Fibroblast of lung (primary cell): ENCODE measurements at regions not wholly inside any gene's neighbourhood (a gene's known extent, or its start where the extent isn't known, plus 50 kb on each side); places are given as distances from the start of the nearest gene placed in this dataset.

Experiments used
- DNase-seq, 2 donors: peaks; one replicate each; pipeline versions ENCODE4 v3.0.0 to v3.0.0-alpha.2; 2010; ENCODE audit warnings: low read depth in 2 of 2
- H2AFZ ChIP-seq: 2 replicates; pipeline ENCODE4 v1.5.1; 2012; ENCODE audit warnings: low read length, control low read depth, inconsistent platforms
- H3K27ac ChIP-seq: 2 replicates; pipeline ENCODE4 v1.5.1; 2011; ENCODE audit warnings: low read length, control low read depth; ENCODE audit not compliant: insufficient read depth
- H3K27me3 ChIP-seq: 2 replicates; pipeline ENCODE4 v1.5.1; 2011; ENCODE audit warnings: mild to moderate bottlenecking, low read length; ENCODE audit not compliant: control insufficient read depth, insufficient read depth
- H3K36me3 ChIP-seq: 2 replicates; pipeline ENCODE4 v1.5.1; 2011; ENCODE audit warnings: low read length; ENCODE audit not compliant: control insufficient read depth, insufficient read depth
- H3K4me1 ChIP-seq: 2 replicates; pipeline ENCODE4 v1.5.1; 2011; ENCODE audit warnings: low read length; ENCODE audit not compliant: control insufficient read depth, insufficient read depth; ENCODE audit errors: extremely low read depth
- H3K4me2 ChIP-seq: 2 replicates; pipeline ENCODE4 v1.5.1; 2011; ENCODE audit warnings: low read length, control low read depth; ENCODE audit not compliant: insufficient read depth; ENCODE audit errors: extremely low read depth
- H3K4me3 ChIP-seq, 4 experiments: fragments of 200-600 bp in 1 of 4; sonication (generic) in 1 of 4; replicated peaks in 1 of 4; 2 replicates each; pipeline ENCODE4 v1.5.1; 2011 to 2016; ENCODE audit warnings: low read length in 4 of 4, low read depth in 3 of 4, mild to moderate bottlenecking in 3 of 4, control low read depth in 2 of 4, inconsistent platforms in 1 of 4, mixed read lengths in 1 of 4; ENCODE audit not compliant: insufficient read depth in 1 of 4; ENCODE audit errors: control extremely low read depth in 1 of 4
- H3K79me2 ChIP-seq: 2 replicates; pipeline ENCODE4 v1.5.1; 2012; ENCODE audit warnings: mild to moderate bottlenecking, low read length, inconsistent platforms; ENCODE audit not compliant: control insufficient read depth, insufficient read depth
- H3K9ac ChIP-seq: 2 replicates; pipeline ENCODE4 v1.5.1; 2011; ENCODE audit warnings: mild to moderate bottlenecking, low read length, control low read depth; ENCODE audit not compliant: insufficient read depth
- H3K9me3 ChIP-seq: 2 replicates; pipeline ENCODE4 v1.5.1; 2012; ENCODE audit warnings: low read depth, low read length; ENCODE audit not compliant: control insufficient read depth, insufficient read depth
- H4K20me1 ChIP-seq: 2 replicates; pipeline ENCODE4 v1.5.1; 2011; ENCODE audit warnings: low read length; ENCODE audit not compliant: control insufficient read depth, insufficient read depth; ENCODE audit errors: extremely low read depth
- CTCF ChIP-seq, 2 donors: IDR thresholded peaks in 1 of 2; conservative IDR thresholded peaks in 1 of 2; 1 replicate in 1 of 2; 2 replicates in 1 of 2; pipeline ENCODE4 v1.5.1; 2011 to 2012; ENCODE audit warnings: low read length in 2 of 2, control low read depth in 1 of 2, inconsistent platforms in 1 of 2, low read depth in 1 of 2, mild to moderate bottlenecking in 1 of 2
- EZH2 ChIP-seq: IDR thresholded peaks from 2 replicates; pipeline ENCODE4 v1.5.1; 2012; ENCODE audit warnings: low read length, control low read depth, mild to moderate bottlenecking; ENCODE audit errors: missing control alignments

DNA sequence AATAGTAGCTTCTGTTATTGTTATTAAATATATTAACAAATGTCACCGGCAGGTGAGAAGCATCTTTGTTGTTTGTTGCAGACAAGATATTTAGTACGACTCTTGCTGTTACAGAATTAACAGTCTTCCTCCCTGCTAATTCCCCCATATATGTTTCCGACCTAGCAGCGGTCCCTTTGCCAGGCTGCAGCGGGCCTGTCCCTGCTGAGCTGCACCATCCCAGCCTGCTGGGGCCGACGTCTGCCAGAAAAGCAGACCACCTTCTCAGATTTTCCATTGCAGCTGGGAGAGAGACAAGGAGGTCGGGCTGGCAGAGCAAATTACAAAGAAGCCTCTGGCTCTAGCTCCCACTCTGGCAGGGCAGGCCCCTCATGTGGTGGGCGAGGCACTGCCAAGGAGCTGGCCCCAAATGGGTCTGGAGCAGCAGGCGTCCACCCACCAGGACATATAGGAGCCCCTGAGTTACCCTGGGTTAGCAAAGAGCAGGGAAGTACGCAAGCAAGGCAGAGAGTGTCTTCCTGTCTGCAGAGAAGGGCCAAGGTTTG is 142.7 kb downstream of the FOXD2 start:
- H3K4me1 ChIP-seq: no peaks in the 10 kb centered on the region
- no peak overlapping the region for H3K9ac ChIP-seq

GRCh38 chr1:47582891-47583608 is 145.2 kb downstream of the FOXD2 start:
- no peak overlapping the region for H3K9ac ChIP-seq
- H4K20me1 ChIP-seq: no peaks in the 10 kb centered on the region
- H3K4me3 ChIP-seq: no peak overlapping the region
- H3K4me2 ChIP-seq: no peak overlapping the region
- H3K79me2 ChIP-seq: no peaks in the 10 kb centered on the region
- H3K27ac ChIP-seq: no peak overlapping the region
- H3K36me3 ChIP-seq: no peaks in the 10 kb centered on the region
- TF ChIP-seq CTCF (conservative IDR thresholded peaks at IDR 0.05 in 1 of 2, IDR thresholded peaks at IDR 0.05 in 1 of 2; ENCODE audit: low read depth in 1 of 2, low read length in 2 of 2): no peak
- no peak for TF ChIP-seq EZH2
- H3K27me3 ChIP-seq: no peaks in the 10 kb centered on the region
- DNase-seq: peak in 1 of 2 donors; percentile 12
- no peak overlapping the region for H2AFZ ChIP-seq
- no peaks in the 10 kb centered on the region for H3K4me1 ChIP-seq
- no peaks in the 10 kb centered on the region for H3K9me3 ChIP-seq

More for the DNA sequence above, 142.7 kb downstream of the FOXD2 start:
- Histone ChIP-seq H3K27ac (no peak overlapping the region), H3K4me3 (no peak overlapping the region), H3K79me2 (no peaks in the 10 kb centered on the region), H2AFZ (no peak overlapping the region), H3K36me3 (no peaks in the 10 kb centered on the region), H3K9me3 (no peaks in the 10 kb centered on the region), H4K20me1 (no peaks in the 10 kb centered on the region), H3K27me3 (no peaks in the 10 kb centered on the region), H3K4me2 (no peak overlapping the region)
- no peak for DNase-seq
- no peak for TF ChIP-seq CTCF (conservative IDR thresholded peaks at IDR 0.05 in 1 of 2, IDR thresholded peaks at IDR 0.05 in 1 of 2; ENCODE audit: low read depth in 1 of 2, low read length in 2 of 2)
- no peak for TF ChIP-seq EZH2

DNA sequence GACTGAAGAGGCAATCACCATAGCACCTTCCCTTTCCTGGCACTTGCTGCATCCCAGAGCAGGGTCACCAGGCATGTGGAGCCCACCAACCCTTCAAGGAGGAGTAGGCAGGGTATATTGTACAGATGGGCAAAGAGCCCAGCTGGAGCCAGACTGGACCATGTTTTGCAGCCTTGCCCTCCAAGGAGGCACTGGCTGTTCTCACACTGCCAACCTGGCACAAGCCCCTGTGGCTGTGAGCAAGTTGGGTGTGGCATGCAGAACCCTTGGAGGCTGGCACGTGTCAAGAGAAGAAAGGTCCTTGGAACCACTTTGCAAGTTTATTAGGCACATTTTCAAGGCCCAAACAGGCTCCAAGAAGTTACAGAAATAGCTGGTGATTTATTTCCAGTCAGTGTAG is 146.4 kb downstream of the FOXD2 start:
- Histone ChIP-seq H3K79me2 (no peaks in the 10 kb centered on the region), H3K36me3 (no peaks in the 10 kb centered on the region), H3K9ac (no peak overlapping the region), H3K27ac (no peak overlapping the region), H2AFZ (no peak overlapping the region), H4K20me1 (no peaks in the 10 kb centered on the region), H3K9me3 (no peaks in the 10 kb centered on the region), H3K4me2 (no peak overlapping the region), H3K27me3 (no peaks in the 10 kb centered on the region), H3K4me3 (no peak overlapping the region), H3K4me1 (no peaks in the 10 kb centered on the region)
- no peak for TF ChIP-seq EZH2
- TF ChIP-seq CTCF (conservative IDR thresholded peaks at IDR 0.05 in 1 of 2, IDR thresholded peaks at IDR 0.05 in 1 of 2; ENCODE audit: low read depth in 1 of 2, low read length in 2 of 2): no peak
- DNase-seq: no peak
